Heart left ventricle (tissue), 13 donors: ENCODE measurements at regions not wholly inside any gene's neighbourhood (a gene's known extent, or its start where the extent isn't known, plus 50 kb on each side); places are given as distances from the start of the nearest gene placed in this dataset.

Experiments used
- CTCF ChIP-seq, 12 donors: fragments of 200-600 bp; sonication (generic) in 4 of 12; IDR thresholded peaks; one replicate each; pipeline versions ENCODE4 v1.5.0 to v1.8.0; 2018 to 2022; ENCODE audit warnings: antibody characterized with exemption in 12 of 12, mild to moderate bottlenecking in 5 of 12
- POLR2A ChIP-seq, 2 donors: fragments of 450-650 bp; IDR thresholded peaks; one replicate each; pipeline ENCODE4 v1.6.1; 2017; ENCODE audit warnings: antibody characterized with exemption in 2 of 2, mild to moderate bottlenecking in 2 of 2, moderate library complexity in 2 of 2
- donor health status: ischemic (EF 13 %, LVEDD 7.1; RV severe dilation, severe dysfunction).
- donor health status: DM: no; HTN: yes; CAD: no.
- donor health status: DM: no; HTN: no; CAD: no.
- donor health status: ischemic (EF 25% LVEDD 6.9; RV normal size, moderate dysfunction).
- donor health status: ischemic (EF 25% LVEDD 5.7; RV mildly dilated, moderate dysfunction).
- donor health status: ischemic (EF 35%, LVEDD 5.7; RV mildly dilated, moderate dysfunction).
- donor health status: nonischemic (EF 11% LVEDD 7.7; RV severe dilation, severe dysfunction).
- donor health status: DM: yes; HTN: yes; CAD: no.
- donor health status: PGD.
- donor health status: ischemic (EF 29% LVEDD 5.4; RV normal size, mild dysfunction).
- donor health status: nonischemic (EF 23%, LVEDD 6.1; RV moderate dilation, normal function).

GRCh38 chr18:34957864-34958259 lies 83.4 kb upstream of the MAPRE2 start:
- no peak for TF ChIP-seq CTCF (IDR thresholded peaks at IDR 0.05)
- no peak for TF ChIP-seq POLR2A (IDR thresholded peaks at IDR 0.05)
